OCI-LY7 (cell line): ENCODE measurements at regions not wholly inside any gene's neighbourhood (a gene's known extent, or its start where the extent isn't known, plus 50 kb on each side); places are given as distances from the start of the nearest gene placed in this dataset.

Experiments used
- EZH2phosphoT487 ChIP-seq: fragments of 200-600 bp; sonication (generic); IDR thresholded peaks from 2 replicates; pipeline ENCODE4 v1.6.1; 2018; ENCODE audit warnings: low read depth, borderline replicate concordance, mild to moderate bottlenecking, mixed run types, antibody characterized with exemption, low read length, moderate library complexity, mixed read lengths
- TF ChIP-seq, protein P1 (sequence below): fragments of 200-600 bp; sonication (generic); conservative IDR thresholded peaks from 2 replicates; pipeline ENCODE4 v1.5.1; 2014; ENCODE audit warnings: mild to moderate bottlenecking, antibody characterized with exemption, low read length, moderate library complexity, mixed read lengths

DNA sequence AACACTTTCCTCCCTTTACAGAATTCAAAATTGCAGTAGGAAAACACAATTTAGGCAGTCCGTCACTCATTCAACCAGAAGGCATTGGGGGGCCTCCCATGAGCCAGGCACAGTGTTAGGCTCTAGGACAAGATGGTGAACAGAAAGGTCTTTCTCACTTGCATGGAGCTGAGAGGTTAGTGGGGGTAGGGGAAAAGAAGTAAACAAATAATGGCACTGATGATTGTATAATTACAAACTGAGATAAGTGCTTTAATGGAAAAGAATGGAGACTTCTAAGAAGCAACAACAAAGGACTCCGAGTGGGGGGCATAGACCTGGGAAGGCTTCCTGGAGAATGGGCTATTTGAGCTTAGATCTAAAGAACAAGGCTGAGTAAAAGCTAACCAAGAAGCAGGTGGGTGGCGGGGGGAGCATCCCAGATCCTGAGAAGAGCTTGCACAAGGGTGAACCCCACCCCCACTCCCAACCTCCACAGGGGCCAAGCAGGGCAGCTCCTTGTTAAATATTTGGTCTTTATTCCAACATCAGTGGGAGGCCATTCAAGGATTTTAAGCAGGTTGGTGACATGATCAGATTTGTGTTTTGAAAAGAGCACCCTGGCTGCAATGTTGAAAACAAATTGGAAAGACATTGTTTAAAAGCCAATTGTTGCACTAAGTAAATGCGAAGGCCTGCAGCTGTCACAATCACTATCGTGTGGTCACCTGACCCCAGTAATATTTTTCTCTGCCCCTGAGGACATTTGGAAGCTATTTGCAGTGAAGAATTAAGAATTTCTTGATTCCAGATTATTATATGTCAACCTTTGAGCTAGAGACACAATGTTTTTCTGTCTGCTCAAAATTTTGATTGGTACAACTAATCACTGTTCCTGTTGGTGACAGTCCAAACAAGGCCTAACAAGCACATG lies 73.9 kb upstream of the EFNA5 start:
- TF ChIP-seq, protein P1, sequence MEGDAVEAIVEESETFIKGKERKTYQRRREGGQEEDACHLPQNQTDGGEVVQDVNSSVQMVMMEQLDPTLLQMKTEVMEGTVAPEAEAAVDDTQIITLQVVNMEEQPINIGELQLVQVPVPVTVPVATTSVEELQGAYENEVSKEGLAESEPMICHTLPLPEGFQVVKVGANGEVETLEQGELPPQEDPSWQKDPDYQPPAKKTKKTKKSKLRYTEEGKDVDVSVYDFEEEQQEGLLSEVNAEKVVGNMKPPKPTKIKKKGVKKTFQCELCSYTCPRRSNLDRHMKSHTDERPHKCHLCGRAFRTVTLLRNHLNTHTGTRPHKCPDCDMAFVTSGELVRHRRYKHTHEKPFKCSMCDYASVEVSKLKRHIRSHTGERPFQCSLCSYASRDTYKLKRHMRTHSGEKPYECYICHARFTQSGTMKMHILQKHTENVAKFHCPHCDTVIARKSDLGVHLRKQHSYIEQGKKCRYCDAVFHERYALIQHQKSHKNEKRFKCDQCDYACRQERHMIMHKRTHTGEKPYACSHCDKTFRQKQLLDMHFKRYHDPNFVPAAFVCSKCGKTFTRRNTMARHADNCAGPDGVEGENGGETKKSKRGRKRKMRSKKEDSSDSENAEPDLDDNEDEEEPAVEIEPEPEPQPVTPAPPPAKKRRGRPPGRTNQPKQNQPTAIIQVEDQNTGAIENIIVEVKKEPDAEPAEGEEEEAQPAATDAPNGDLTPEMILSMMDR, result no peak
- no peak for TF ChIP-seq EZH2phosphoT487
